Endothelial cell of umbilical vein (primary cell): ENCODE measurements at regions not wholly inside any gene's neighbourhood (a gene's known extent, or its start where the extent isn't known, plus 50 kb on each side); places are given as distances from the start of the nearest gene placed in this dataset.

Experiments
- CTCF ChIP-seq, 2 donors: IDR thresholded peaks; 1 replicate in 1 of 2; 2 replicates in 1 of 2; pipeline ENCODE4 v1.5.1; 2011; ENCODE audit warnings: low read length in 2 of 2, mild to moderate bottlenecking in 2 of 2, moderate library complexity in 2 of 2, control low read depth in 1 of 2, inconsistent platforms in 1 of 2, low read depth in 1 of 2; ENCODE audit not compliant: insufficient read depth in 1 of 2; ENCODE audit errors: extremely low read depth in 1 of 2
- EZH2 ChIP-seq: IDR thresholded peaks from 2 replicates; pipeline ENCODE4 v1.6.1; 2012; ENCODE audit warnings: borderline replicate concordance, low read depth, mild to moderate bottlenecking, moderate library complexity, low read length, inconsistent platforms; ENCODE audit not compliant: severe bottlenecking
- FOS ChIP-seq: IDR thresholded peaks from 2 replicates; pipeline ENCODE4 v1.6.1; 2011; ENCODE audit warnings: mild to moderate bottlenecking, low read length, moderate library complexity, borderline replicate concordance; ENCODE audit not compliant: insufficient read depth
- GATA2 ChIP-seq: IDR thresholded peaks from 2 replicates; pipeline ENCODE4 v1.7.0; 2011; ENCODE audit warnings: low read depth, mild to moderate bottlenecking, moderate library complexity, mixed read lengths, low read length; ENCODE audit not compliant: insufficient read length, insufficient read depth
- JUN ChIP-seq: IDR thresholded peaks from 2 replicates; pipeline ENCODE4 v1.6.1; 2011; ENCODE audit warnings: borderline replicate concordance, low read depth; ENCODE audit not compliant: insufficient read length, insufficient read depth
- MAX ChIP-seq: IDR thresholded peaks from 2 replicates; pipeline ENCODE4 v1.6.1; 2011; ENCODE audit not compliant: insufficient read depth, insufficient read length
- MYC ChIP-seq: IDR thresholded peaks from one replicate; pipeline ENCODE4 v1.6.1; 2011; ENCODE audit warnings: mild to moderate bottlenecking, low read depth, low read length
- POLR2A ChIP-seq: IDR thresholded peaks from 2 replicates; pipeline ENCODE4 v1.6.1; 2012; ENCODE audit warnings: low read depth, mild to moderate bottlenecking, control low read depth, low read length
- POLR2AphosphoS5 ChIP-seq: IDR thresholded peaks from 2 replicates; pipeline ENCODE4 v1.6.1; 2012; ENCODE audit warnings: low read depth, mild to moderate bottlenecking, control low read depth, low read length, moderate library complexity; ENCODE audit not compliant: insufficient read depth

- TF ChIP-seq POLR2A, result no peak
- TF ChIP-seq CTCF (IDR thresholded peaks at IDR 0.05; ENCODE audit: extremely low read depth in 1 of 2, insufficient read depth in 1 of 2, low read depth in 1 of 2, low read length in 2 of 2), result no peak
- TF ChIP-seq POLR2AphosphoS5, result no peak
- TF ChIP-seq MYC, result no peak
- no peak for TF ChIP-seq MAX
- no peak for TF ChIP-seq EZH2
- no peak for TF ChIP-seq JUN
- no peak for TF ChIP-seq GATA2
- no peak for TF ChIP-seq FOS
These were observed 677.3 kb downstream of the TBC1D22A start for GRCh38 chr22:47439643-47440265.
